Heart left ventricle (tissue), 16 donors: ENCODE measurements at regions not wholly inside any gene's neighbourhood (a gene's known extent, or its start where the extent isn't known, plus 50 kb on each side); places are given as distances from the start of the nearest gene placed in this dataset.

Experiments
- ATAC-seq, 4 donors: fragments of 200-7000 bp; cut with Tn5 transposase; one replicate each; pipeline ENCODE4 v1.9.1; 2020 to 2022; ENCODE audit warnings: moderate library complexity in 4 of 4, mild to moderate bottlenecking in 3 of 4, moderate number of reproducible peaks in 1 of 4
- DNase-seq, 5 donors: peaks; one replicate each; pipeline ENCODE4 v3.0.0-alpha.2; 2020
- H3K27ac ChIP-seq, 12 donors: fragments of 200-600 bp; sonication (generic) in 4 of 12; one replicate each; pipeline versions ENCODE4 v1.5.0 to v1.8.0; 2016 to 2022; ENCODE audit warnings: mild to moderate bottlenecking in 2 of 12
- H3K27me3 ChIP-seq, 9 donors: fragments of 200-600 bp; sonication (generic) in 2 of 9; one replicate each; pipeline versions ENCODE4 v1.5.1 to v1.8.0; 2016 to 2022; ENCODE audit warnings: mild to moderate bottlenecking in 3 of 9
- H3K36me3 ChIP-seq, 9 donors: fragments of 200-600 bp; sonication (generic) in 2 of 9; one replicate each; pipeline versions ENCODE4 v1.5.0 to v1.8.0; 2018 to 2022; ENCODE audit warnings: mild to moderate bottlenecking in 2 of 9
- H3K4me1 ChIP-seq, 12 donors: fragments of 200-600 bp; sonication (generic) in 4 of 12; one replicate each; pipeline versions ENCODE4 v1.5.0 to v1.8.0; 2016 to 2022; ENCODE audit warnings: mild to moderate bottlenecking in 3 of 12
- H3K4me3 ChIP-seq, 12 donors: fragments of 200-600 bp; sonication (generic) in 4 of 12; one replicate each; pipeline versions ENCODE4 v1.5.0 to v1.8.0; 2017 to 2022; ENCODE audit warnings: mild to moderate bottlenecking in 9 of 12, moderate library complexity in 4 of 12
- H3K9me3 ChIP-seq, 12 donors: fragments of 200-600 bp; sonication (generic) in 4 of 12; one replicate each; pipeline versions ENCODE4 v1.5.0 to v1.8.0; 2016 to 2022; ENCODE audit warnings: mild to moderate bottlenecking in 1 of 12
- CTCF ChIP-seq, 12 donors: fragments of 200-600 bp; sonication (generic) in 4 of 12; IDR thresholded peaks; one replicate each; pipeline versions ENCODE4 v1.5.0 to v1.8.0; 2018 to 2022; ENCODE audit warnings: antibody characterized with exemption in 12 of 12, mild to moderate bottlenecking in 5 of 12
- POLR2A ChIP-seq, 2 donors: fragments of 450-650 bp; IDR thresholded peaks; one replicate each; pipeline ENCODE4 v1.6.1; 2017; ENCODE audit warnings: antibody characterized with exemption in 2 of 2, mild to moderate bottlenecking in 2 of 2, moderate library complexity in 2 of 2
- WGBS, 4 donors: extraction: QIAGEN DNeasy Blood & Tissue Kit in 2 of 4; methylation state at CpG; one replicate each; pipeline versions ENCODE4 v1.1.5 to v1.1.7; 2013 to 2018; 5-methylcytosine and 5-hydroxymethylcytosine counted together
- intact Hi-C, 10 donors: fragments of 100-400 bp; cut with DNase I; formaldehyde crosslinking; loops; one replicate each; pipeline versions ENCODE4 v1.11.1 to v1.14.2; 2022
- donor health status: ischemic (EF 13 %, LVEDD 7.1; RV severe dilation, severe dysfunction).
- donor health status: healthy with polysubstance abuse.
- donor health status: DM: no; HTN: yes; CAD: no.
- donor health status: DM: no; HTN: no; CAD: no.
- donor health status: ischemic (EF 25% LVEDD 6.9; RV normal size, moderate dysfunction).
- donor health status: ischemic (EF 25% LVEDD 5.7; RV mildly dilated, moderate dysfunction).
- donor health status: healthy.
- donor health status: DM: yes; HTN: yes; CAD: no.
- donor health status: ischemic (EF 35%, LVEDD 5.7; RV mildly dilated, moderate dysfunction).
- donor health status: nonischemic (EF 11% LVEDD 7.7; RV severe dilation, severe dysfunction).
- donor health status: DM: yes; HTN: yes; CAD: no.
- donor health status: PGD.
- donor health status: ischemic (EF 29% LVEDD 5.4; RV normal size, mild dysfunction).
- donor health status: nonischemic (EF 23%, LVEDD 6.1; RV moderate dilation, normal function).

DNA sequence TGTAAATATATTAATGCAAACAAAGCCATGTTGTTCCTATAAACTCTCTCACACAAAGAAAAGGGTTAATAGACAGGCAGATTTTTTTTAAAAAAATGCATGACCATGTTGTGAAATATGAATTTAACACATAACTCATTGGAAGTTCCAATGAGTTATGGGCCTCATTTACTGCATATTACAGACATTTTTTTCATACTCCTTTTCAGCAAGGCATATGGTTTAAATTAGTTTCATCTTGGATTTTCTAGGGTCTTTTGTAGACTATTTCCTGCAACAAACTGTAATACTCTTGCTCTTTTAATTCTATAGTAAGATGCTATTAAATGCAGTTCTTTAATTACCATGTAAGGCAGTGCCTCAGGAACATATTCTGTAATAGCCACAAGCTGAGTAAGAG lies 323.1 kb downstream of the GBA3 start:
- no peaks in the 10 kb centered on the region for H3K36me3 ChIP-seq
- intact Hi-C loops = no loop called here
- DNase-seq = no peak
- H3K9me3 ChIP-seq = no peaks in the 10 kb centered on the region
- no peak overlapping the region for H3K4me3 ChIP-seq
- H3K27ac ChIP-seq = no peak overlapping the region
- no peak for ATAC-seq
- no peaks in the 10 kb centered on the region for H3K4me1 ChIP-seq
- no peaks in the 10 kb centered on the region for H3K27me3 ChIP-seq
- TF ChIP-seq POLR2A (IDR thresholded peaks at IDR 0.05) (no peak), CTCF (IDR thresholded peaks at IDR 0.05) (no peak)

DNA sequence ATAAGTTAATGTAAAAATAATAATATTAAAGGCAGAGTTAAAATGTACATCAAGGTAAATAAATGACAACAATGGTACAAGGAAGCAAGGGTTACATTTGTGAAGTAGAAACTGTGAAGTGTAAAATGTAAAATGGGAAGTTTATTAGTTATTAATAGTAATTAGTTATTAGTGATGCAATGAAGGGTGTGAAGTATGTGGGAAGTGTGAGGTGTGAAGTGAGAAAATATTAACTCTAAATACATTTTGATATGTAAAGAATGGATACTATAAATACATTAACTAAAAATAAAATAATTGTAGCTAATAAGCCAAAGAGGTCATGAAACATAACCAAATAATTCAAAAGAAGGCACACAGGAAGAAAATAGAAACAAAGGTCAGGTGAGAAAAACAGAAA lies 316.4 kb downstream of the GBA3 start:
- DNase-seq = no peak
- intact Hi-C loops = no loop called here
- Histone ChIP-seq H3K36me3 (no peaks in the 10 kb centered on the region), H3K27ac (no peak overlapping the region), H3K4me3 (no peak overlapping the region), H3K9me3 (peaks cover 0 to 15% (median 2%) of the 10 kb centered on the region in 12 donors), H3K27me3 (no peaks in the 10 kb centered on the region), H3K4me1 (no peaks in the 10 kb centered on the region)
- no peak for ATAC-seq
- no peak for TF ChIP-seq CTCF (IDR thresholded peaks at IDR 0.05)
- no peak for TF ChIP-seq POLR2A (IDR thresholded peaks at IDR 0.05)

DNA sequence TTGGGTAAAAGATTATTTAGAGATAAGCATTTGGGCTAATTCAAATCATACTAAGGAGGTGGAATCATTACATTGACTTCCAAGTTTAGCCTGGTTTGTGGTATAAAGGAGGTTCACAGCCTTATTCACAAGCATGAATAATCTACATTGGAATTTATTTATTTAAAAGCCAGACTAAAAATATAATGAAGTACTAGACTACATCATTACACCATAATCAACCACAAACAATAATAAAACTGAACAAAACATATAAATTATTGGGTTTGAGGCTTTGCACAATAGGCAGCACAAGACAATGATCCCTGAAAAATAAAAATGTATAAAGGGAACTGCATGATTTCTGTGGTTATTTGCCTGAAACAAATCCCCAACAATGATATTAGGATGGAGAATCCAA lies 314.0 kb downstream of the GBA3 start:
- Histone ChIP-seq H3K27me3 (no peaks in the 10 kb centered on the region), H3K9me3 (peaks cover 0 to 15% (median 2%) of the 10 kb centered on the region in 12 donors), H3K36me3 (no peaks in the 10 kb centered on the region), H3K4me1 (no peaks in the 10 kb centered on the region), H3K4me3 (no peak overlapping the region), H3K27ac (no peak overlapping the region)
- intact Hi-C loops = no loop called here
- no peak for TF ChIP-seq POLR2A (IDR thresholded peaks at IDR 0.05)
- TF ChIP-seq CTCF (IDR thresholded peaks at IDR 0.05) = no peak
- DNase-seq (no peak), ATAC-seq (no peak)

GRCh38 chr4:23005691-23006090 lies 313.0 kb downstream of the GBA3 start:
- no peak overlapping the region for H3K27ac ChIP-seq
- no peak overlapping the region for H3K4me3 ChIP-seq
- peaks cover 0 to 15% (median 2%) of the 10 kb centered on the region in 12 donors for H3K9me3 ChIP-seq
- H3K4me1 ChIP-seq = no peaks in the 10 kb centered on the region
- ATAC-seq = no peak
- H3K27me3 ChIP-seq = no peaks in the 10 kb centered on the region
- 70 to 73% (median 71%) methylated on average over 1 of the region's 1 CpG for WGBS, 4 donors
- no peaks in the 10 kb centered on the region for H3K36me3 ChIP-seq
- DNase-seq = no peak
- no peak for TF ChIP-seq POLR2A (IDR thresholded peaks at IDR 0.05)
- TF ChIP-seq CTCF (IDR thresholded peaks at IDR 0.05) = no peak
- intact Hi-C loops = no loop called here
